ENCODE measurements at regions not wholly inside any gene's neighbourhood (a gene's known extent, or its start where the extent isn't known, plus 50 kb on each side); places are given as distances from the start of the nearest gene placed in this dataset.

- TF ChIP-seq, protein P1, sequence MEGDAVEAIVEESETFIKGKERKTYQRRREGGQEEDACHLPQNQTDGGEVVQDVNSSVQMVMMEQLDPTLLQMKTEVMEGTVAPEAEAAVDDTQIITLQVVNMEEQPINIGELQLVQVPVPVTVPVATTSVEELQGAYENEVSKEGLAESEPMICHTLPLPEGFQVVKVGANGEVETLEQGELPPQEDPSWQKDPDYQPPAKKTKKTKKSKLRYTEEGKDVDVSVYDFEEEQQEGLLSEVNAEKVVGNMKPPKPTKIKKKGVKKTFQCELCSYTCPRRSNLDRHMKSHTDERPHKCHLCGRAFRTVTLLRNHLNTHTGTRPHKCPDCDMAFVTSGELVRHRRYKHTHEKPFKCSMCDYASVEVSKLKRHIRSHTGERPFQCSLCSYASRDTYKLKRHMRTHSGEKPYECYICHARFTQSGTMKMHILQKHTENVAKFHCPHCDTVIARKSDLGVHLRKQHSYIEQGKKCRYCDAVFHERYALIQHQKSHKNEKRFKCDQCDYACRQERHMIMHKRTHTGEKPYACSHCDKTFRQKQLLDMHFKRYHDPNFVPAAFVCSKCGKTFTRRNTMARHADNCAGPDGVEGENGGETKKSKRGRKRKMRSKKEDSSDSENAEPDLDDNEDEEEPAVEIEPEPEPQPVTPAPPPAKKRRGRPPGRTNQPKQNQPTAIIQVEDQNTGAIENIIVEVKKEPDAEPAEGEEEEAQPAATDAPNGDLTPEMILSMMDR (IDR thresholded peaks at IDR 0.05; ENCODE audit: poor library complexity), result no peak
- TF ChIP-seq EZH2 (IDR thresholded peaks at IDR 0.05; ENCODE audit: borderline replicate concordance), result no peak
Observed at GRCh38 chr13:99854366-99854765, 117.2 kb downstream of the ZIC5 start.

Data from hepatocyte (in vitro differentiated cells).